ENCODE measurements at regions not wholly inside any gene's neighbourhood (a gene's known extent, or its start where the extent isn't known, plus 50 kb on each side); places are given as distances from the start of the nearest gene placed in this dataset.

DNA sequence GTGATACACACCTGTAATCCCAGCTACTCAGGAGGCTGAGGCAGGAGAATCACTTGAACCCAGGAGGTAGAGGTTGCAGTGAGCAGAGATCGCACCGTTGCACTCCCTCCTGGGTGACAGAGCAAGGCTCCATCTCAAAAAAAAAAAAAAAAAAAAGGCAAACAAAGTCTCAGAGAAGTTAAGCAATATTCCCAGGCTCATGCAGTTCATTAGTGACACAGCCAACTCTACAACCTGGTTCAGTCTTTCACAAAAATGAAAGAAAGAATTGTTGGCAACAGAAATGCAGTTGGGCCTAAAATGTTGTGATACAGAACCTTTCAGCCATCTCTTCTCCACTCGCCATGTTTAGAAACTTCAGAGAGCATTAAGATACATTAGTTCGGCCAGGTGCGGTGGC is 242.1 kb downstream of the LTN1 start:
- BruUV-seq (replicated peaks), result no TSS peak
- WGBS (ENCODE audit: insufficient coverage, low coverage, missing lambda C conversion rate), result 13% methylated on average over 4 of the region's 5 CpGs
- Histone ChIP-seq H3K9me3 (replicated peaks; ENCODE audit: control insufficient read depth, insufficient read depth, low read depth, low read length) (no peaks in the 10 kb centered on the region), H3K27me3 (ENCODE audit: control insufficient read depth in 2 of 2, insufficient read depth in 2 of 2, low read length in 2 of 2) (no peaks in the 10 kb centered on the region), H3K4me1 (replicated peaks in 1 of 2; ENCODE audit: control insufficient read depth in 2 of 2, insufficient read depth in 2 of 2, low read length in 2 of 2) (no peaks in the 10 kb centered on the region), H4K20me1 (replicated peaks; ENCODE audit: control insufficient read depth, insufficient read depth, low read length) (no peaks in the 10 kb centered on the region), H3K79me2 (ENCODE audit: control insufficient read depth, insufficient read depth, low read length) (no peaks in the 10 kb centered on the region), H3K4me3 (no peak overlapping the region), H3K9ac (ENCODE audit: insufficient read depth in 1 of 2, low read depth in 2 of 2, low read length in 2 of 2) (no peak overlapping the region), H3K36me3 (ENCODE audit: control insufficient read depth, insufficient read depth, low read length) (no peaks in the 10 kb centered on the region), H2AFZ (ENCODE audit: low read depth, low read length) (no peak overlapping the region), H3K9me1 (ENCODE audit: control insufficient read depth, insufficient read depth, low read length) (no peaks in the 10 kb centered on the region), H3K4me2 (ENCODE audit: insufficient read depth, low read length) (no peak overlapping the region), H3K27ac (ENCODE audit: extremely low read depth, low read depth, low read length) (no peak overlapping the region)
- intact Hi-C loops (cut with micrococcal nuclease), result no loop called here
- DNase-seq (ENCODE audit: extremely low read depth in 1 of 4, low spot score in 3 of 4), result no peak
- no peak for FAIRE-seq
- in situ Hi-C loops (cut with MboI), result no loop called here
- CTCF ChIA-PET (ENCODE audit: low intra/inter-chr PET ratio), result no interaction called here
- TF ChIP-seq MCM7 (IDR thresholded peaks at IDR 0.05) (no peak), HMBOX1 (IDR thresholded peaks at IDR 0.05) (no peak), MTF1 (CRISPR knock-in tag; IDR thresholded peaks at IDR 0.05; ENCODE audit: borderline replicate concordance) (no peak), ZNF780A (CRISPR knock-in tag; IDR thresholded peaks at IDR 0.05) (no peak), ZNF280B (CRISPR knock-in tag; IDR thresholded peaks at IDR 0.05) (no peak), RBFOX2 (IDR thresholded peaks at IDR 0.05; ENCODE audit: low read depth, low read length) (no peak), FOXK2 (conservative IDR thresholded peaks at IDR 0.05 in 1 of 2, IDR thresholded peaks at IDR 0.05 in 1 of 2; ENCODE audit: low read depth in 2 of 2) (no peak), POLR2AphosphoS5 (IDR thresholded peaks at IDR 0.05; ENCODE audit: control insufficient read depth, insufficient read depth, low read depth, low read length) (no peak), ZC3H8 (IDR thresholded peaks at IDR 0.05) (no peak), ZNF699 (CRISPR knock-in tag; IDR thresholded peaks at IDR 0.05; ENCODE audit: insufficient replicate concordance) (no peak), ELF2 (CRISPR knock-in tag; IDR thresholded peaks at IDR 0.05) (no peak), PHF20 (IDR thresholded peaks at IDR 0.05; ENCODE audit: partially characterized antibody) (no peak), CTBP1 (IDR thresholded peaks at IDR 0.05; ENCODE audit: borderline replicate concordance) (no peak)
- TF ChIP-seq, protein P1, sequence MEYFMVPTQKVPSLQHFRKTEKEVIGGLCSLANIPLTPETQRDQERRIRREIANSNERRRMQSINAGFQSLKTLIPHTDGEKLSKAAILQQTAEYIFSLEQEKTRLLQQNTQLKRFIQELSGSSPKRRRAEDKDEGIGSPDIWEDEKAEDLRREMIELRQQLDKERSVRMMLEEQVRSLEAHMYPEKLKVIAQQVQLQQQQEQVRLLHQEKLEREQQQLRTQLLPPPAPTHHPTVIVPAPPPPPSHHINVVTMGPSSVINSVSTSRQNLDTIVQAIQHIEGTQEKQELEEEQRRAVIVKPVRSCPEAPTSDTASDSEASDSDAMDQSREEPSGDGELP (CRISPR knock-in tag; IDR thresholded peaks at IDR 0.05; ENCODE audit: borderline replicate concordance), result no peak
- POLR2A ChIA-PET, result no interaction called here
- no peak for ATAC-seq
